GM18505 (cell line): ENCODE measurements at regions not wholly inside any gene's neighbourhood (a gene's known extent, or its start where the extent isn't known, plus 50 kb on each side); places are given as distances from the start of the nearest gene placed in this dataset.

Source experiments
- ATAC-seq: cut with Tn5 transposase; IDR thresholded peaks from one replicate; pipeline ENCODE4 v1.9.1; 2021; ENCODE audit not compliant: unreplicated experiment
- POLR2A ChIP-seq: IDR thresholded peaks from 4 replicates; pipeline ENCODE4 v1.6.1; 2011; ENCODE audit warnings: borderline replicate concordance; ENCODE audit not compliant: insufficient read depth, insufficient read length; ENCODE audit errors: extremely low read depth

DNA sequence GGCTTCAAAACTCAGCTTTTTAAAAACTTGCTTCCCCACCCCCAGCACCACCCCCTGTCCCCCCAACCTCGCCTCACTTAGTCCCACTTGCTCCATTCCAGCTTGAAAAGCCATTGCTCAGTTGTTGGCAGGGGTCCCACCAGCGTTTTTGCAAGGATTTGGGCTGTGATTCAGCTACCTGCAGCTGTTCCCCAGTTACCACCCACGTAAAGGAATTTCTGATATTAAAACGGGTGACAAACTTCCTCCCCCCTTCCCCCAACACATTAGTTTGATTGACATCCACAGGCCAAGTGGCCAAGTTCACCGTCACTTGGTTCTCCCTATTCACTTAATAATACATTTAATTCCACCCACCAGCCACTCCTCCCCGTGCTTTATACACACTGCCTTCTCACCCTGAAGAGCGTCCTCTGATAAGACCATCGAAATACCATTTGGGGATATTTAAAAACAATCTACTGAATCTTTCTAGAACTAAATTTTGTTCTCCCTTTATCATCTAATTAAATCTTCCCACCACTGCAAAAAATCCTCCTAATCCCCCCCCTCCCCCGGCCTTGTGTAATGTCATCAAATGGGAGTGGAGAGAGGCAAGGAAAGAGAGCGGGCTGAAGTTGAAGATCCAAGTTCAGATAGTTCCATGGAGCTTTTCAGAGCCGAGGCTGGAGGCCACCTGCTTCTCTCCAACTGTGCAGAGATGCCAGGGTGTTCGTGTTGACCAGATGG is 55.1 kb downstream of the SOX9 start:
- ATAC-seq: no peak

DNA sequence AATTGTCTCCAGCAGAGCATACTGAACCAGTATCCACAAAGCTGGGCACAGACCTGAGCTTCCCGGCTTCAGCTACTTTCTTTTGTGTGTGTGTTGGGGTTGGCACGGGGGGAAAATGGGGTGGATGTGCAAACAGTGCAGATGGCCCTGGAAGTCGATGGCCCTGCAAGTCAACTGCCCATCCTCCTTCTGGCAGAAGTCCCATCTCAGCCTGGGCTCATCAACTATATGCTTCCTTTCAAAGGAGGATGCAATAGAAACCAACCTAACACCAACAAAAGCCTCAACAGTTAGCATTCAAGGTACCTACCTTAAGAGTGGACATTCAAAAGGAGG is 55.7 kb downstream of the SOX9 start:
- TF ChIP-seq POLR2A: no peak
- no peak for ATAC-seq

More for the DNA sequence above, 55.1 kb downstream of the SOX9 start:
- TF ChIP-seq POLR2A: no peak

DNA sequence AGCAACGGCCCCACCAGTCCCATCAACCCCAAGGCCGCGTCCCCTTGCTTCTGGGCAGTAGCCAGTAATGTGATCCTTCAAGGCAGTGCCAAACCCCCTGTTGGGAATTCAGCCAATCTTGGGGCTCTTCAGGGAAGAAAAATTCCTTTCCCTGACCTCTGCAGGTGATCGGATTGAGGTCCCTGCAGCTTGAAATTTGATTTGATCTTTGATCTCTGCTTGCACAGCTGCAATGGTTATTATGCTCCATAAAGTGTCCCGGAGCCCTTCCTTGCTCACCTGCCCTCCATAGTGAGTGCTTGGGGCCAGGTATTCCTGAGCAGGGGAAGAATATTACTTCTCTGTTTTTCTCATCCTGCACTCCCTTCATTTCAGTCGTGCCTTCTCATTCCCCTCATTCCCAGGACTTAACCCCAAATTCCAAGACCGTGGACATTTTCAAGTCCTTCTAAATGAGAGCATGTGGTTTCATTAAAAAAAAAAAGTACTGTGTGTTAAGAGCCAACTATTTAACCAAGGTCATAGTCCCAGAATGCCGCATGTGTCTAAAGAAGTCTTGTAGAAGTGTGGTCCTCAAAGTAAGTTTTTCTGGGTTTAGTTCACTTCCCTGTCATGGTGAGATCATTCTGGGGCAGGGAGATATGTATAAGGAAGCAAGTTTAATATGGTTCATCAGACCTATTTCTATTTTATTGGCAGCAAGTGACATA is 56.3 kb downstream of the SOX9 start:
- TF ChIP-seq POLR2A: no peak
- ATAC-seq: no peak

DNA sequence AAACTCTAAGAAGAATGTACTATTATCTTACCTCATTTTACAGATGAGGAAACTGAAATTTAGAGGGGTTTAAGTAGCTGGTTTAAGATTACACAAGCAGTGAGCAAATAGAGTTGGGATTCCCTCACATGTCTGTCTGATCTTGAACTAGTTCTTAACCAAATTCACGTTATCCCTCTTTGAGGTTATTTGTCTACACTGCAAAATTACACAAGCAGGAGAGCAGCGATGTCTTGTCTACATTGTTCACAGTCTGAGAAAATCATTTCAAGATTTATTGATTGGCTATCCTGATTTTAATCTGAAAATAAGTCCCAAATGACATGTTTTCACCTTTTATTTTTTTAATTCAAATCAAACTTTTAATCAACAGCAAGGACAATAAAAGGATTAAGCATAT is 56.9 kb downstream of the SOX9 start:
- TF ChIP-seq POLR2A: no peak
- ATAC-seq: no peak

DNA sequence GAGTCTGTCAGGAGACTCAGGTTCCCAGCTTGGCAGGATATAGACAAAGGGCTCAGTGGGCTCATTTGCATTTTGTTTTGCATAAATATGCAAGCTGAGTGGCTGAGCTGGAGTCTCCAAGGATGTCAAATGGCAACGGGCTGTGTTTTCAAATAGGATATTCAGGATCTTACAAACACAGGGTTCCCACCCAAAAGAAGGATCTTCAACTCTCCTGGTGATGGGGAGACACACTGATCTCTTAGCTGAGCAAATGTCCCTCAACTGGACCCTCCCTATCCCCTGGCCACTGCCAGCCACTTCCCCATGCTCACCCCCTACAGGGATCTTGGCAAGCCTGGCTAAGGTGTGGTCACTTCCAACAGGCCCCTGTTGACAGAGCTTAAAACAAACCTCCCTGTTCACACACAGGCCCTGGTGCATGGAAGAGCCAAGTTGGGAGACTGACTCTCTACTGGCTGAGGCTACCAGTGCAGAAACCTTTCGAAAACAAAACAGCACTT is 61.6 kb downstream of the SOX9 start:
- ATAC-seq: no peak
- no peak for TF ChIP-seq POLR2A

DNA sequence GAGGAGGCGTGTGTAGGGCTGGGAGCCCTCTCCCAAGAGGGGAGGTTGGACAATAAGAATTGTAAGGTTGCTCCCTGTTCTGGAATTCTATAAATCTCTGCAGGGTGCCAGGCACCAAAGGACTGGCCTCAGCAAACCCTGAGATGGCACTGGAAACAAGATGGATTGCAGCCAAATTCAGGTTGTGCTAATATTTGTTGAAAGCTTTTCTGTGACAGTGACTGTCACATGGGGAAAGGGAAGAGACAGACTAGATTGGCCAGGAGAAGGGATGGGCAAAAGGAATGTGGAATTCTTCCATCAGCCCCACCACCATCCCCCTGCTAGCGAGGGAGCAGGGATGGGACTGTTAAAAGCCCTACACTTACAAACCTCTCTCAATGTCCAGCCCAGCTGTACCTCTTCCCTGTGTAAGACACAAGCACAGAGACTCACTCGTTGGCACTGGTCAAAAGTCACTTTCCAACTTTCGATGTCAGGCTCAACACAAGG is 62.4 kb downstream of the SOX9 start:
- ATAC-seq: no peak
- TF ChIP-seq POLR2A: no peak

DNA sequence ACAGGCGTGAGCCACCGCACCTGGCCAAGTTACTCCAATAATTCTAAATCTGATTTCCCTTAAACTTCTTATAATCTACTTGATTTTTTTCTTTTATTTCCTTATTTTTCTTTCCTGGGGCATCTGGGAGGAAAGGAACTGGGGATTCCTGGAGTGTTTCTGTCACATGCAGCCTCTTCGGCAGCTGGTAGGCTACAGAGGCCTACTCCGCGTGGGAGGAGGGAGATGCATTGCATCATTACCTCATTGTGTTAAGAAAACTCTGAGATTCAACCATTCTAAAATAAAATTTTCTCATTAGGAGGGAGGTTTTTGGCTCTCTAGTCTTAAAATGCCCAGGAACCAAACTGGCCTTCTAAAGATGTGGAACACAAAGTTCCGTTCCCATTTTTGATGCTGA is 64.0 kb downstream of the SOX9 start:
- TF ChIP-seq POLR2A: no peak
- ATAC-seq: no peak

DNA sequence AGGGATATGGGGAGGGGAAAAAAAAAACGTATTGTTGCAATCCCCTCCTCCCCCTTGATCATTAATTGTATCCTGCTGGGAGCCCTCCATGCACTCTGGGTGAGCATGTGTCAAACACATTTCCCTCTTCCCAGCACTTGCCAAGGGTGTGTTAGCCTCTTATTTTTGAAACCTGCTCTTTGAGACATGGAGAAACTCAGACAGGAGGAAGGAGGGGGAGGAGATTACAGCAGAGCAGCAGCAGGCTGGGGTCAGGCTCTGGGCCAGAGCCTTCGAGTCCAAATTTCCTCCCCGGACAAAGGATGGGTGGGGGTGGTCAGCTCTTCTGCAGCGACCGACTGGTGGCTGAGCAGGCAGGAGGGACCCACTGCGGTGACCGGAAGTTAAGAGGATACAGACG is 64.7 kb downstream of the SOX9 start:
- ATAC-seq: no peak
- no peak for TF ChIP-seq POLR2A

DNA sequence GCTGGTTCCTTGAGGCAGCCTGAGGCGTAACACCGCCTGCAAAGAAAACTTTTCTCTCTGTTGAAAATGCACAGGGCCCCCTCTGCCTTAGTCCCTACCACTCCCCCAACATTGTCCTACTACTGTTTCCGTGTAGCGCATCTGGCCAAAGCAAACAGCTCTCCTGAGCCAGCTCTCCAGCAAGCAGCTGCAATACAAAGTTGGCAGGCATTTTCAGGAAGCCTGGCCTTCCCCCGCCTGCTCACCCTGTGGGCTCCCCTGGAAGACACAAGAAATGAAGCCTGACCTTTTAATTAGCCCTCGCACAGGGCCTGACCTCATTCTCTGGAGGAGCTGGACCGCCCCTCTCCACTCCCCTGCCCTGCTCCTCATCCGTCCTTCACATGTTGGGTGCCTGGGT is 66.7 kb downstream of the SOX9 start:
- TF ChIP-seq POLR2A: no peak
- no peak for ATAC-seq

DNA sequence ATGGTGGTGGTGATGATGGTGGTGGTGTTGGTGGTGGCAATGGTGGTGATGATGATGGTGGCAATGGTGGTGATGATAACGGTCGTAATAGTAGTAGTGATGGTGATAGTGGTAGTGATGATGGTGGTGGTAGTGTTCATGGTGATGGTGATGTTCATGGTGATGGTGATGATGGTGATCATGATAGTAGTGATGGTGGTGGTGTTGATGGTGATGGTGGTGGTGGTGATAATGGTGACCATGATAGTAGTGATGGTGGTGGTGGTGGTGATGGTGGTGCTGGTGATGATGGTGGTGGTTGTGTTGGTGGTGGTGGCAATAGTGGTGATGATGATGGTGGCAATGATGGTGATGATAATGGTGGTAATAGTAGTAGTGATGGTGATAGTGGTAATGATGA is 68.0 kb downstream of the SOX9 start:
- TF ChIP-seq POLR2A: no peak
- ATAC-seq: no peak

DNA sequence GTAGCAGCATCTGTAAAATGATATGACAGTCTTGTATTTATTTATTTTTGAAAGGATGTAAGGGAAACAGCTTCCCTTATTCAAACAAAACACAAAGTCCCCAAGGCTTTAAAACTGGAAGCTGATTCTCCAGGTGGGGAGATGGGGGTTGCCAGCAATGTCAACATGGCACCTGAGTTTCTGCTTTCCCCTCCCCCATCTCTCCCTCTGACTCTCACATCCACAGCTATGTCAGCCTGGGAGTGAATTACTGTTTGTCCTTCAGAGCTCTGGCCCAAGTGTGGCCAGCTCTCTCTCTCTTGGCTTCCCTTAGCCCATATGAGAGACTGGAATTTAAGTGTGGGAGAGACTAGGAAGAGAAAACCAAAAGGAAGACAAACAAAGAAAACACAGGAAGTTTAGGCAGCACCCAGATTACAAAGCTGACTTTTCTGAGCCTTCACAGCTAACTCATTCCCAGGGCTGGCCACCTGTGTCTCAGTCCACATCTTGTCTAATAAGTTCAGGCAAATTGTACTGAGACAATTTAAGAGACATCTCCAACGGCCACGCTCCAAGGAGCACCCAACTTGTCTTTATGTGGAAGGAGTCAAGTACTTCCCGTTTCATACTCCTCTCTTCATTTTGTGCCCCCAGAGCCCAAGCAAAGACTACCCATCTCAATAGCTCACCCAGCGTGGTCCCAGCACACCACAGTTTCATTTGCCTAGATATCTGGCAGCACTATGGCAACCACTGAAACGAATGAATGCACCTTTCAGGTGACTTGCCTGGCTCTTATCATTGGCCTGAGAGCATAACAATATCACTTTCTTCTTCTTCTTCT is 69.2 kb downstream of the SOX9 start:
- TF ChIP-seq POLR2A: no peak
- no peak for ATAC-seq

DNA sequence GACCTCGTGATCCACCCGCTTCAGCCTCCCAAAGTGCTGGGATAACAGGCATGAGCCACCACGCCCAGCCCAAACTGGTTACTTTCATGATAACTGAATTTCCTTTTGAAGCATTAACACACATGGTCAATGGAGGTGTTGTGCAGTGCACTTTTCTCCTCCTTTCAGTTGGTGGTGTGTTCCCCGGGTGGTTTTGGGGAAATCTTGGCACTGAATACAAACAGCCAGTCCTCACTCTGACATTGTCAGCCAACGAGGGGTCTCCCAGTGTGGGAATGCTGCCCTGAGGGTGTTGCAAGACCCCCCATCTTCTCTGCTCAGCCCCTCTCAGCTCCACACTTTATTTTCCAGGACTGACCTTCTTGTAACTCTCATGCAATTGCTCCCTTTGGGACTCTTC is 70.5 kb downstream of the SOX9 start:
- no peak for TF ChIP-seq POLR2A
- ATAC-seq: no peak
